ENCODE measurements at regions not wholly inside any gene's neighbourhood (a gene's known extent, or its start where the extent isn't known, plus 50 kb on each side); places are given as distances from the start of the nearest gene placed in this dataset.

- TF ChIP-seq POLR2AphosphoS5 (IDR thresholded peaks at IDR 0.05): no peak
- TF ChIP-seq CTCF (IDR thresholded peaks at IDR 0.05 in 8 of 11, conservative IDR thresholded peaks at IDR 0.05 in 3 of 11): no peak
- no peak for TF ChIP-seq POLR2A (IDR thresholded peaks at IDR 0.05)
Measured at GRCh38 chr10:105908701-105909100, 1255.8 kb downstream of the SORCS1 start.

Data from spleen (tissue), 7 donors.